Psoas muscle (tissue), 7 donors: ENCODE measurements at regions not wholly inside any gene's neighbourhood (a gene's known extent, or its start where the extent isn't known, plus 50 kb on each side); places are given as distances from the start of the nearest gene placed in this dataset.

Source experiments
- ATAC-seq, 4 donors: fragments of 200-7000 bp; cut with Tn5 transposase; one replicate each; pipeline ENCODE4 v1.9.1; 2020; ENCODE audit warnings: moderate library complexity in 3 of 4, mild to moderate bottlenecking in 2 of 4
- DNase-seq, 2 donors: peaks; one replicate each; pipeline ENCODE4 v3.0.0-alpha.2; 2020
- H3K27ac ChIP-seq: fragments of 200-600 bp; one replicate; pipeline ENCODE4 v1.8.0; 2022
- H3K27me3 ChIP-seq, 3 donors: fragments of 200-600 bp in 1 of 3; one replicate each; pipeline versions ENCODE4 v1.6.1 to v1.8.0; 2013 to 2022; ENCODE audit warnings: low read length in 2 of 3, mild to moderate bottlenecking in 2 of 3, moderate library complexity in 1 of 3; ENCODE audit not compliant: insufficient read depth in 3 of 3
- H3K36me3 ChIP-seq, 2 donors: fragments of 200-600 bp in 1 of 2; one replicate each; pipeline versions ENCODE4 v1.6.1 to v1.8.0; 2013 to 2022; ENCODE audit warnings: low read depth in 1 of 2, mild to moderate bottlenecking in 1 of 2, moderate library complexity in 1 of 2; ENCODE audit not compliant: insufficient read depth in 1 of 2
- H3K4me1 ChIP-seq: fragments of 200-600 bp; one replicate; pipeline ENCODE4 v1.8.0; 2022
- H3K4me3 ChIP-seq: fragments of 200-600 bp; one replicate; pipeline ENCODE4 v1.8.0; 2022; ENCODE audit warnings: mild to moderate bottlenecking
- H3K9me3 ChIP-seq: fragments of 200-600 bp; one replicate; pipeline ENCODE4 v1.8.0; 2022
- CTCF ChIP-seq: fragments of 200-600 bp; IDR thresholded peaks from one replicate; pipeline ENCODE4 v1.8.0; 2022; ENCODE audit warnings: antibody characterized with exemption
- WGBS, 3 donors: extraction: QIAGEN DNeasy Blood & Tissue Kit; methylation state at CpG; one replicate each; pipeline versions ENCODE4 v1.1.6 to v1.1.7; 2013; 5-methylcytosine and 5-hydroxymethylcytosine counted together
- intact Hi-C, 2 donors: fragments of 100-400 bp; cut with DNase I; formaldehyde crosslinking; loops; one replicate each; pipeline versions ENCODE4 v1.11.0 to v1.14.2; 2022
- donor health status: healthy with polysubstance abuse.
- donor health status: DM: no; HTN: no; CAD: no; lungs with moderate emphysema.
- donor health status: Bipolar disorder and iron deficiency.
- donor health status: healthy.
- donor health status: DM: yes; HTN: yes; CAD: no.
- donor health status: DM: no; HTN: no; CAD: no.
- donor health status: DM: yes; HTN: yes; CAD: no.

- intact Hi-C loops = loop anchor here in 1 of 2 donors (10.0 kb wide), 1 partner anchor 478 kb away; no protein-coding TSS in a partner anchor
- no peak for TF ChIP-seq CTCF
- no peak for ATAC-seq
- DNase-seq = no peak
- WGBS, 3 donors = 58 to 67% (median 65%) methylated on average over 3 of the region's 3 CpGs
- H3K36me3 ChIP-seq = no peaks in the 10 kb centered on the region
- no peak overlapping the region for H3K27ac ChIP-seq
- H3K4me1 ChIP-seq = no peaks in the 10 kb centered on the region
- H3K27me3 ChIP-seq = no peaks in the 10 kb centered on the region
- no peak overlapping the region for H3K4me3 ChIP-seq
- no peaks in the 10 kb centered on the region for H3K9me3 ChIP-seq
These were observed 226.0 kb downstream of the VEGFC start for GRCh38 chr4:176566769-176567168.

GRCh38 chr4:176568238-176568637 is 224.5 kb downstream of the VEGFC start:
- DNase-seq (no peak), ATAC-seq (no peak)
- Histone ChIP-seq H3K27me3 (no peaks in the 10 kb centered on the region), H3K36me3 (no peaks in the 10 kb centered on the region), H3K4me1 (no peaks in the 10 kb centered on the region), H3K9me3 (no peaks in the 10 kb centered on the region), H3K4me3 (no peak overlapping the region), H3K27ac (no peak overlapping the region)
- intact Hi-C loops = loop anchor here in 1 of 2 donors (10.0 kb wide), 1 partner anchor 477 kb away; no protein-coding TSS in a partner anchor
- WGBS, 3 donors = 91 to 95% (median 92%) methylated on average over 4 of the region's 4 CpGs
- no peak for TF ChIP-seq CTCF

GRCh38 chr4:176569301-176569700 is 223.4 kb downstream of the VEGFC start:
- Histone ChIP-seq H3K27ac (no peak overlapping the region), H3K36me3 (no peaks in the 10 kb centered on the region), H3K4me1 (no peaks in the 10 kb centered on the region), H3K9me3 (no peaks in the 10 kb centered on the region), H3K27me3 (no peaks in the 10 kb centered on the region), H3K4me3 (no peak overlapping the region)
- no peak for TF ChIP-seq CTCF
- no peak for DNase-seq
- no peak for ATAC-seq
- 30 to 64% (median 49%) methylated on average over 2 of the region's 2 CpGs for WGBS, 3 donors
- intact Hi-C loops = loop anchor here in 1 of 2 donors (10.0 kb wide), 1 partner anchor 476 kb away; no protein-coding TSS in a partner anchor

GRCh38 chr4:176571206-176571605 is 221.5 kb downstream of the VEGFC start:
- Histone ChIP-seq H3K4me1 (no peaks in the 10 kb centered on the region), H3K27ac (no peak overlapping the region), H3K9me3 (no peaks in the 10 kb centered on the region), H3K27me3 (no peaks in the 10 kb centered on the region), H3K36me3 (no peaks in the 10 kb centered on the region), H3K4me3 (no peak overlapping the region)
- ATAC-seq = no peak
- WGBS, 3 donors = 62 to 73% (median 70%) methylated on average over 6 of the region's 6 CpGs
- TF ChIP-seq CTCF = no peak
- DNase-seq = no peak
- intact Hi-C loops = no loop called here

GRCh38 chr4:176575141-176575730 is 217.5 kb downstream of the VEGFC start:
- Histone ChIP-seq H3K27me3 (no peaks in the 10 kb centered on the region), H3K27ac (no peak overlapping the region), H3K4me3 (no peak overlapping the region), H3K9me3 (no peaks in the 10 kb centered on the region), H3K4me1 (no peaks in the 10 kb centered on the region), H3K36me3 (no peaks in the 10 kb centered on the region)
- no peak for DNase-seq
- intact Hi-C loops = no loop called here
- 41 to 52% (median 49%) methylated on average over 2 of the region's 2 CpGs for WGBS, 3 donors
- no peak for ATAC-seq
- TF ChIP-seq CTCF = no peak
